H1 (cell line): ENCODE measurements at regions not wholly inside any gene's neighbourhood (a gene's known extent, or its start where the extent isn't known, plus 50 kb on each side); places are given as distances from the start of the nearest gene placed in this dataset.

Experiments
- CTCF ChIA-PET: fragments of 300-600 bp; sonication (Branson Sonifier 250); formaldehyde crosslinking; loops from one replicate; lab custom pipeline; 2021; ENCODE audit not compliant: partially characterized antibody; lab: Charles Lee
- POLR2A ChIA-PET: fragments of 300-600 bp; sonication (Branson Sonifier 250); formaldehyde crosslinking; loops from one replicate; lab custom pipeline; 2021; ENCODE audit warnings: inconsistent platforms; ENCODE audit not compliant: partially characterized antibody; lab: Charles Lee
- DNase-seq, 2 experiments: peaks; one replicate each; pipeline versions ENCODE4 v3.0.0 to v3.0.0-alpha.2; 2010 to 2022; ENCODE audit warnings: low spot score in 2 of 2, low read depth in 1 of 2, mixed read lengths in 1 of 2
- FAIRE-seq: peaks from 2 replicates; lab custom pipeline; 2011; peaks lifted over from hg19 to GRCh38; lab: Jason Lieb, UNC
- H2AFZ ChIP-seq: 2 replicates; pipeline ENCODE4 v1.8.1; 2012; ENCODE audit warnings: low read length, inconsistent platforms
- H2AK5ac ChIP-seq: 2 replicates; pipeline ENCODE4 v1.6.1; 2013; ENCODE audit warnings: low read depth, low read length
- H2BK120ac ChIP-seq: replicated peaks from 2 replicates; pipeline ENCODE3; 2013; ENCODE audit warnings: low read depth, low read length, inconsistent platforms
- H2BK12ac ChIP-seq: 2 replicates; pipeline ENCODE4 v1.6.1; 2013; ENCODE audit warnings: low read depth, low read length
- H2BK15ac ChIP-seq: 2 replicates; pipeline ENCODE4 v1.6.1; 2013; ENCODE audit warnings: low read length
- H2BK20ac ChIP-seq: 2 replicates; pipeline ENCODE4 v1.6.1; 2013; ENCODE audit warnings: low read length
- H2BK5ac ChIP-seq: 2 replicates; pipeline ENCODE4 v1.6.1; 2013; ENCODE audit warnings: low read depth, low read length
- H3K14ac ChIP-seq: 2 replicates; pipeline ENCODE4 v1.6.1; 2013; ENCODE audit warnings: inconsistent platforms; ENCODE audit not compliant: insufficient read length
- H3K18ac ChIP-seq: 2 replicates; pipeline ENCODE4 v1.6.1; 2013; ENCODE audit warnings: low read length; ENCODE audit errors: extremely low read depth
- H3K23ac ChIP-seq: 2 replicates; pipeline ENCODE4 v1.6.1; 2013; ENCODE audit warnings: inconsistent platforms; ENCODE audit not compliant: insufficient read length
- H3K23me2 ChIP-seq: 2 replicates; pipeline ENCODE4 v1.6.1; 2013; ENCODE audit warnings: low read depth, low read length
- H3K27ac ChIP-seq: 2 replicates; pipeline ENCODE4 v1.6.1; 2011; ENCODE audit warnings: low read depth, low read length, inconsistent platforms
- H3K27me3 ChIP-seq, 4 experiments: replicated peaks in 1 of 4; 1 replicate in 1 of 4; 2 replicates in 3 of 4; pipeline versions ENCODE4 v1.6.1 to v1.8.1; 2011 to 2013; ENCODE audit warnings: low read length in 3 of 4, mild to moderate bottlenecking in 3 of 4, inconsistent platforms in 2 of 4, mixed read lengths in 2 of 4, moderate library complexity in 1 of 4; ENCODE audit not compliant: control insufficient read depth in 3 of 4, insufficient read depth in 3 of 4; ENCODE audit errors: extremely low read depth in 1 of 4
- H3K36me3 ChIP-seq, 4 experiments: 2 replicates each; pipeline versions ENCODE4 v1.6.1 to v1.8.1; 2011 to 2013; ENCODE audit warnings: mild to moderate bottlenecking in 4 of 4, low read length in 3 of 4, moderate library complexity in 2 of 4, control low read depth in 1 of 4, inconsistent platforms in 1 of 4; ENCODE audit not compliant: insufficient read depth in 4 of 4, control insufficient read depth in 2 of 4
- H3K4ac ChIP-seq: replicated peaks from 2 replicates; pipeline ENCODE3; 2013; ENCODE audit warnings: low read length, low read depth, mixed read lengths, inconsistent platforms; ENCODE audit not compliant: insufficient read length
- H3K4me1 ChIP-seq, 4 experiments: replicated peaks in 1 of 4; 1 replicate in 1 of 4; 2 replicates in 3 of 4; pipeline versions ENCODE4 v1.6.1 to v1.8.1; 2011 to 2013; ENCODE audit warnings: low read length in 3 of 4, inconsistent platforms in 2 of 4, mixed read lengths in 1 of 4; ENCODE audit not compliant: insufficient read depth in 4 of 4, control insufficient read depth in 3 of 4
- H3K4me2 ChIP-seq, 2 experiments: 2 replicates each; pipeline versions ENCODE4 v1.6.1 to v1.8.1; 2011 to 2013; ENCODE audit warnings: low read depth in 2 of 2, low read length in 2 of 2, control low read depth in 1 of 2, inconsistent platforms in 1 of 2, mild to moderate bottlenecking in 1 of 2; ENCODE audit not compliant: insufficient read depth in 1 of 2
- H3K4me3 ChIP-seq, 4 experiments: fragments of 200-600, 300-600 bp in 1 of 4; sonication (generic), shearing (Covaris generic), sonication (Bioruptor Twin) in 1 of 4; 2 replicates each; pipeline versions ENCODE4 v1.5.1 to v1.8.1; 2011 to 2016; ENCODE audit warnings: low read length in 4 of 4, low read depth in 3 of 4, control low read depth in 2 of 4, inconsistent platforms in 2 of 4, mild to moderate bottlenecking in 2 of 4, mixed read lengths in 1 of 4, moderate library complexity in 1 of 4; ENCODE audit not compliant: insufficient read depth in 2 of 4; ENCODE audit errors: extremely low read depth in 1 of 4
- H3K56ac ChIP-seq: replicated peaks from 2 replicates; pipeline ENCODE3; 2013; ENCODE audit warnings: low read depth, mild to moderate bottlenecking, mixed read lengths, low read length, inconsistent platforms; ENCODE audit not compliant: insufficient read length
- H3K79me1 ChIP-seq: 2 replicates; pipeline ENCODE4 v1.6.1; 2013; ENCODE audit warnings: low read depth, low read length, control low read depth
- H3K79me2 ChIP-seq, 2 experiments: 2 replicates each; pipeline versions ENCODE4 v1.6.1 to v1.8.1; 2012 to 2013; ENCODE audit warnings: low read length in 2 of 2, mild to moderate bottlenecking in 2 of 2, inconsistent platforms in 1 of 2; ENCODE audit not compliant: insufficient read depth in 2 of 2, control insufficient read depth in 1 of 2
- H3K9ac ChIP-seq, 4 experiments: replicated peaks in 1 of 4; 1 replicate in 1 of 4; 2 replicates in 3 of 4; pipeline versions ENCODE4 v1.6.1 to v1.8.1; 2011 to 2013; ENCODE audit warnings: low read depth in 3 of 4, low read length in 3 of 4, control low read depth in 2 of 4, mild to moderate bottlenecking in 2 of 4, moderate library complexity in 2 of 4, inconsistent platforms in 1 of 4; ENCODE audit errors: extremely low read depth in 1 of 4
- H3K9me3 ChIP-seq, 2 experiments: 2 replicates each; pipeline versions ENCODE4 v1.6.1 to v1.8.1; 2012 to 2013; ENCODE audit warnings: mild to moderate bottlenecking in 2 of 2, moderate library complexity in 2 of 2, control low read depth in 1 of 2, inconsistent platforms in 1 of 2, low read depth in 1 of 2, low read length in 1 of 2, mixed read lengths in 1 of 2; ENCODE audit not compliant: insufficient read depth in 2 of 2
- H4K20me1 ChIP-seq, 2 experiments: replicated peaks in 1 of 2; 2 replicates each; pipeline versions ENCODE3 to v1.8.1; 2011 to 2013; ENCODE audit warnings: inconsistent platforms in 2 of 2, low read length in 2 of 2, mild to moderate bottlenecking in 1 of 2; ENCODE audit not compliant: insufficient read depth in 2 of 2, control insufficient read depth in 1 of 2
- H4K5ac ChIP-seq: 2 replicates; pipeline ENCODE4 v1.6.1; 2013; ENCODE audit warnings: low read length, low read depth, mixed read lengths, inconsistent platforms; ENCODE audit not compliant: insufficient read length
- H4K8ac ChIP-seq: 2 replicates; pipeline ENCODE4 v1.8.0; 2013; ENCODE audit warnings: mild to moderate bottlenecking, moderate library complexity, low read length, inconsistent platforms; ENCODE audit not compliant: insufficient read depth; ENCODE audit errors: extremely low read depth
- H4K91ac ChIP-seq: replicated peaks from 2 replicates; pipeline ENCODE3; 2013; ENCODE audit warnings: low read length, mixed read lengths, inconsistent platforms; ENCODE audit not compliant: insufficient read length
- YY1 ChIP-seq: IDR thresholded peaks from 2 replicates; pipeline ENCODE4 v1.6.1; 2011; ENCODE audit warnings: low read depth, mild to moderate bottlenecking, low read length
- WGBS, 2 experiments: shearing (Covaris generic) in 1 of 2; methylation state at CpG; one replicate each; pipeline versions ENCODE4 v1.1.6 to v1.1.7; 2013 to 2015; ENCODE audit warnings: low lambda C conversion rate in 2 of 2, mixed read lengths in 2 of 2, inconsistent platforms in 1 of 2, low coverage in 1 of 2, missing lambda C conversion rate in 1 of 2; ENCODE audit not compliant: insufficient replicate concordance in 2 of 2, insufficient coverage in 1 of 2, insufficient read length in 1 of 2; ENCODE audit errors: extremely low coverage in 1 of 2, missing lambda C conversion rate in 1 of 2; 5-methylcytosine and 5-hydroxymethylcytosine counted together

DNA sequence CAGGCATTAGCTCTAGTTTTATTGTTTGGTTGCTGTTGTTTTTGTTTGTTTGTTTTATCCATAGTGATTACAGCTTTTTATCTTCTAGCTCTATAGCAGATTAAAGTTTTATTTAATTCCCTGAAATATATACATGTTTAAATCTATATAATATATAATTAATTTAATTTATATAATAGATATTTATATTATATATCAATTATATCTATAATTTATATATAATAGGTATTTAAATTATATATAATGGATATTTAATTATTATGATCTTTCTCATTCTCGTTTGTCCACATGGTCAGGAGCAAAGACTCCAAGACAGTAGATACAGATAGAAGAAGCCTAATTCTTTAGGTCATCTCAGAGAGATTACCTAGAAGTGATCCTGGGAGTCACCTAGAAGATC is 238.8 kb upstream of the GPR149 start:
- H3K18ac ChIP-seq, result no peak overlapping the region
- H2AK5ac ChIP-seq, result no peak overlapping the region

More for the DNA sequence above, 238.8 kb upstream of the GPR149 start:
- WGBS, 2 experiments, result 92% methylated on average over 1 of the region's 1 CpG; no CpG with 5 or more reads in 1 of the 2 experiments
- ChIA-PET POLR2A (interaction anchor here (0.7 kb wide), 1 partner anchor 39 kb away, joined by 3 read pairs; no protein-coding TSS in a partner anchor), CTCF (interaction anchor here (0.6 to 1.1 kb wide), 2 partner anchors 9 to 1210 kb away, joined by 3 read pairs; no protein-coding TSS in a partner anchor)
- Histone ChIP-seq H4K20me1 (no peaks in the 10 kb centered on the region), H2BK12ac (no peak overlapping the region), H3K4ac (no peak overlapping the region), H3K79me2 (no peaks in the 10 kb centered on the region), H3K23ac (no peak overlapping the region), H3K27me3 (no peaks in the 10 kb centered on the region), H3K14ac (no peak overlapping the region), H2BK5ac (no peak overlapping the region), H3K4me3 (no peak overlapping the region), H3K56ac (no peak overlapping the region), H2BK15ac (no peak overlapping the region), H4K8ac (no peak overlapping the region), H3K23me2 (no peaks in the 10 kb centered on the region), H3K4me2 (no peak overlapping the region), H3K4me1 (0 out of 7 replicates have a peak, but pooled peaks cover 0 to 2% (median 0%) of the 10 kb centered on the region in 4 experiments), H4K91ac (no peak overlapping the region), H2BK120ac (no peak overlapping the region), H3K27ac (no peak overlapping the region), H3K9ac (no peak overlapping the region), H3K79me1 (no peaks in the 10 kb centered on the region), H4K5ac (no peak overlapping the region), H2BK20ac (no peak overlapping the region), H2AFZ (no peak overlapping the region), H3K36me3 (no peaks in the 10 kb centered on the region), H3K9me3 (no peaks in the 10 kb centered on the region)
- no peak for FAIRE-seq
- no peak for DNase-seq
- no peak for TF ChIP-seq YY1
